B cell (primary cell): ENCODE measurements at regions not wholly inside any gene's neighbourhood (a gene's known extent, or its start where the extent isn't known, plus 50 kb on each side); places are given as distances from the start of the nearest gene placed in this dataset.

Experiments
- ATAC-seq: fragments of 200-7000 bp; cut with Tn5 transposase; one replicate; pipeline ENCODE4 v1.10.0; 2021; ENCODE audit warnings: low read depth, mild to moderate bottlenecking, moderate number of reproducible peaks, moderate library complexity
- CTCF ChIA-PET: fragments of 350-600 bp; sonication (Branson Sonifier 250); formaldehyde crosslinking; loops from one replicate; lab custom pipeline; 2021; ENCODE audit warnings: antibody characterized with exemption, inconsistent platforms; lab: Charles Lee
- POLR2A ChIA-PET: fragments of 350-600 bp; sonication (Branson Sonifier 250); formaldehyde crosslinking; loops from one replicate; lab custom pipeline; 2021; ENCODE audit warnings: antibody characterized with exemption; lab: Charles Lee
- DNase-seq: peaks from one replicate; pipeline ENCODE4 v3.0.0; 2013
- H2AFZ ChIP-seq: 2 replicates; pipeline ENCODE4 v1.6.1; 2012; ENCODE audit warnings: mild to moderate bottlenecking, low read depth, low read length; ENCODE audit not compliant: insufficient read depth, poor library complexity, severe bottlenecking
- H3K27ac ChIP-seq, 2 donors: 1 replicate in 1 of 2; 2 replicates in 1 of 2; pipeline ENCODE4 v1.5.1; 2012 to 2013; ENCODE audit warnings: low read length in 2 of 2, mild to moderate bottlenecking in 2 of 2, moderate library complexity in 1 of 2
- H3K27me3 ChIP-seq, 4 experiments: fragments of 200-600 bp in 1 of 4; sonication (generic) in 1 of 4; replicated peaks in 1 of 4; 1 replicate in 2 of 4; 2 replicates in 2 of 4; pipeline versions ENCODE4 v1.6.1 to v1.7.0; 2013 to 2016; ENCODE audit warnings: low read length in 3 of 4, mild to moderate bottlenecking in 2 of 4, mixed read lengths in 1 of 4, moderate library complexity in 1 of 4; ENCODE audit not compliant: insufficient read depth in 4 of 4, control insufficient read depth in 3 of 4; ENCODE audit errors: control extremely low read depth in 1 of 4
- H3K36me3 ChIP-seq, 2 experiments: replicated peaks in 1 of 2; 1 replicate in 1 of 2; 2 replicates in 1 of 2; pipeline versions ENCODE4 v1.6.1 to v1.7.1; 2013; ENCODE audit warnings: low read length in 1 of 2; ENCODE audit not compliant: insufficient read depth in 2 of 2, control insufficient read depth in 1 of 2; ENCODE audit errors: control extremely low read depth in 1 of 2, extremely low read depth in 1 of 2
- H3K4me1 ChIP-seq, 2 donors: fragments of 200-600 bp in 1 of 2; sonication (generic) in 1 of 2; 1 replicate in 1 of 2; 2 replicates in 1 of 2; pipeline versions ENCODE4 v1.5.1 to v1.6.1; 2013 to 2017; ENCODE audit warnings: low read length in 2 of 2; ENCODE audit not compliant: control insufficient read depth in 2 of 2, insufficient read depth in 2 of 2
- H3K4me2 ChIP-seq: replicated peaks from 2 replicates; pipeline ENCODE3; 2012; ENCODE audit warnings: mild to moderate bottlenecking, low read depth, low read length; ENCODE audit not compliant: poor library complexity, severe bottlenecking
- H3K4me3 ChIP-seq, 5 experiments: fragments of 200-600 bp in 1 of 5; sonication (generic) in 1 of 5; 1 replicate in 3 of 5; 2 replicates in 2 of 5; pipeline versions ENCODE4 v1.5.1 to v1.7.0; 2011 to 2016; ENCODE audit warnings: low read length in 4 of 5, mild to moderate bottlenecking in 4 of 5, low read depth in 2 of 5, control low read depth in 1 of 5, moderate library complexity in 1 of 5; ENCODE audit not compliant: insufficient read depth in 1 of 5; ENCODE audit errors: control extremely low read depth in 1 of 5, extremely low read depth in 1 of 5
- H3K79me2 ChIP-seq: fragments of 200-600 bp; sonication (generic); one replicate; pipeline ENCODE4 v1.6.0; 2016; ENCODE audit warnings: low read length; ENCODE audit not compliant: control insufficient read depth, insufficient read depth
- H3K9ac ChIP-seq: fragments of 200-600 bp; sonication (generic); 2 replicates; pipeline ENCODE4 v1.6.1; 2017; ENCODE audit warnings: mild to moderate bottlenecking, low read length, moderate library complexity
- H3K9me3 ChIP-seq, 3 donors: one replicate each; pipeline versions ENCODE4 v1.6.1 to v1.7.1; 2013; ENCODE audit warnings: low read length in 2 of 3; ENCODE audit not compliant: control insufficient read depth in 2 of 3, insufficient read depth in 1 of 3; ENCODE audit errors: control extremely low read depth in 1 of 3
- H4K20me1 ChIP-seq: 2 replicates; pipeline ENCODE4 v1.6.0; 2012; ENCODE audit warnings: mild to moderate bottlenecking, low read length; ENCODE audit not compliant: insufficient read depth, control insufficient read depth, poor library complexity, severe bottlenecking
- H3K27ac Mint-ChIP-seq: one replicate; pipeline ENCODE4 v1.8.0; 2021; ENCODE audit warnings: mixed read lengths
- H3K27me3 Mint-ChIP-seq: one replicate; pipeline ENCODE4 v1.8.0; 2021; ENCODE audit warnings: mixed read lengths
- H3K4me1 Mint-ChIP-seq: one replicate; pipeline ENCODE4 v1.8.0; 2021; ENCODE audit warnings: mixed read lengths
- H3K4me3 Mint-ChIP-seq: one replicate; pipeline ENCODE4 v1.8.0; 2021; ENCODE audit warnings: mixed read lengths
- H3K9me3 Mint-ChIP-seq: one replicate; pipeline ENCODE4 v1.8.0; 2022; ENCODE audit warnings: mixed read lengths; ENCODE audit not compliant: insufficient read depth
- EZH2 ChIP-seq: IDR thresholded peaks from 2 replicates; pipeline ENCODE4 v1.6.1; 2012; ENCODE audit warnings: borderline replicate concordance, low read depth, mild to moderate bottlenecking, moderate library complexity, low read length; ENCODE audit not compliant: insufficient read depth, poor library complexity, severe bottlenecking
- WGBS: methylation state at CpG from one replicate; pipeline ENCODE4 v1.1.5; 2013; ENCODE audit warnings: missing lambda C conversion rate; ENCODE audit not compliant: insufficient coverage; 5-methylcytosine and 5-hydroxymethylcytosine counted together
- intact Hi-C: fragments of 100-400 bp; cut with micrococcal nuclease; formaldehyde crosslinking; loops from one replicate; pipeline ENCODE4 v1.10.0; 2022
- TF ChIP-seq, protein P1 (sequence below): fragments of 200-600 bp; IDR thresholded peaks from one replicate; pipeline ENCODE4 v1.8.0; 2022; ENCODE audit warnings: antibody characterized with exemption, mild to moderate bottlenecking

DNA sequence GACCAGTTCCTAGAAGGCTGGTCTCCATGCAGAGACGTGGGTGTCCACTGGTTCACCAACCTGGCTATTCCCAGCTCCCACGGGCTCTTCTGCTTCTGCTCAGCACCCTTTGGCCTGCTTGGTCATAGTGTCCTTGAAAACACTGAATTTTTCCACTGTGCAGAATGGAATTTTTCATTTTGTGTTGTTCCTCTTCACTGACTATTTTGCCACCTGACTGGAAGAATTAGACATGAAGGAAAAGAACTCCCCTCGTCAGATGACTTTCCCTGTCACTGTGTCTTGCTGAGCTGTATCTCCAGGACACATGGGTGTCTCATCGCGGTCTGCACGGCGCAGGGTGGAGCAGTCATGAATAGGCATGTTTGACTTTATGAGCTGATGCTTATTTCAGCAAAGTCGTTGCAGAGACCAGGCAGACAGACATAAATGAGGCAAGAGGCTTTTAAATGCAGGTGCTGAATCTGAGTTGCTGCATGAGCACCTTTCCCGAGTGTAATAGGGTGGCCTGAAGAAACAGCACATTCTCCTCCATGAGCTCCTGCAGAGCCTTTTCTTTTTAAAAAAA lies 50.2 kb upstream of the SEMA4D start:
- Histone ChIP-seq H3K27me3 (no peaks in the 10 kb centered on the region), H3K4me3 (no peak overlapping the region), H3K4me2 (no peak overlapping the region), H3K79me2 (peaks cover 6% of the 10 kb centered on the region), H2AFZ (no peak overlapping the region), H4K20me1 (no peaks in the 10 kb centered on the region), H3K9ac (no peak overlapping the region), H3K9me3 (peaks cover 1 to 13% (median 12%) of the 10 kb centered on the region in 3 donors), H3K36me3 (no peaks in the 10 kb centered on the region), H3K27ac (no peak overlapping the region), H3K4me1 (peaks cover 2 to 5% of the 10 kb centered on the region in 2 donors)
- Mint-ChIP-seq H3K9me3 (peaks cover 9% of the 10 kb centered on the region), H3K27me3 (no peaks in the 10 kb centered on the region), H3K27ac (no peak overlapping the region), H3K4me1 (peaks cover 13% of the 10 kb centered on the region), H3K4me3 (no peak overlapping the region)
- ChIA-PET POLR2A (interaction anchor here (1.1 to 1.5 kb wide), 3 partner anchors 122 to 173 kb away, joined by 3 to 5 read pairs (median 4); no protein-coding TSS in a partner anchor), CTCF (interaction anchor here (0.6 to 7.0 kb wide), 62 partner anchors 11 to 554 kb away, joined by 3 to 155 read pairs (median 7); partner anchors contain the start of genes SECISBP2 and SEMA4D)
- TF ChIP-seq, protein P1, sequence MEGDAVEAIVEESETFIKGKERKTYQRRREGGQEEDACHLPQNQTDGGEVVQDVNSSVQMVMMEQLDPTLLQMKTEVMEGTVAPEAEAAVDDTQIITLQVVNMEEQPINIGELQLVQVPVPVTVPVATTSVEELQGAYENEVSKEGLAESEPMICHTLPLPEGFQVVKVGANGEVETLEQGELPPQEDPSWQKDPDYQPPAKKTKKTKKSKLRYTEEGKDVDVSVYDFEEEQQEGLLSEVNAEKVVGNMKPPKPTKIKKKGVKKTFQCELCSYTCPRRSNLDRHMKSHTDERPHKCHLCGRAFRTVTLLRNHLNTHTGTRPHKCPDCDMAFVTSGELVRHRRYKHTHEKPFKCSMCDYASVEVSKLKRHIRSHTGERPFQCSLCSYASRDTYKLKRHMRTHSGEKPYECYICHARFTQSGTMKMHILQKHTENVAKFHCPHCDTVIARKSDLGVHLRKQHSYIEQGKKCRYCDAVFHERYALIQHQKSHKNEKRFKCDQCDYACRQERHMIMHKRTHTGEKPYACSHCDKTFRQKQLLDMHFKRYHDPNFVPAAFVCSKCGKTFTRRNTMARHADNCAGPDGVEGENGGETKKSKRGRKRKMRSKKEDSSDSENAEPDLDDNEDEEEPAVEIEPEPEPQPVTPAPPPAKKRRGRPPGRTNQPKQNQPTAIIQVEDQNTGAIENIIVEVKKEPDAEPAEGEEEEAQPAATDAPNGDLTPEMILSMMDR, result no peak
- no peak for TF ChIP-seq EZH2
- intact Hi-C loops, result loop anchor here (1.0 to 2.0 kb wide), 2 partner anchors 49 to 63 kb away; partner anchors contain the start of gene SEMA4D
- 95% methylated on average over 8 of the region's 9 CpGs for WGBS
- ATAC-seq (no peak), DNase-seq (no peak)
